Activated CD8-positive, alpha-beta T cell treated with anti-CD3 and anti-CD28 coated beads for 36 hours (primary cell): ENCODE measurements at regions not wholly inside any gene's neighbourhood (a gene's known extent, or its start where the extent isn't known, plus 50 kb on each side); places are given as distances from the start of the nearest gene placed in this dataset.

Experiments used
- ATAC-seq: fragments of 200-7000 bp; cut with Tn5 transposase; one replicate; pipeline ENCODE4 v1.10.0; 2021; ENCODE audit warnings: mild to moderate bottlenecking, moderate library complexity
- CTCF ChIA-PET: fragments of 350-600 bp; sonication (Branson Sonifier 250); formaldehyde crosslinking; loops from one replicate; lab custom pipeline; 2021; ENCODE audit warnings: antibody characterized with exemption; lab: Charles Lee
- POLR2A ChIA-PET: fragments of 350-600 bp; sonication (Branson Sonifier 250); formaldehyde crosslinking; loops from one replicate; lab custom pipeline; 2021; ENCODE audit warnings: antibody characterized with exemption; lab: Charles Lee
- DNase-seq: peaks from one replicate; pipeline ENCODE4 v3.0.0-alpha.2; 2020
- H3K27ac Mint-ChIP-seq: one replicate; pipeline ENCODE4 v1.8.0; 2021; ENCODE audit warnings: mild to moderate bottlenecking, mixed read lengths
- H3K27me3 Mint-ChIP-seq: one replicate; pipeline ENCODE4 v1.8.0; 2021; ENCODE audit warnings: mixed read lengths
- H3K36me3 Mint-ChIP-seq: one replicate; pipeline ENCODE4 v1.8.0; 2021; ENCODE audit warnings: low read depth, mixed read lengths
- H3K4me1 Mint-ChIP-seq: one replicate; pipeline ENCODE4 v1.8.0; 2021; ENCODE audit warnings: low read depth, mixed read lengths
- H3K4me3 Mint-ChIP-seq: one replicate; pipeline ENCODE4 v1.8.0; 2021; ENCODE audit warnings: mild to moderate bottlenecking, moderate library complexity, mixed read lengths
- H3K9me3 Mint-ChIP-seq: one replicate; pipeline ENCODE4 v1.8.0; 2021; ENCODE audit warnings: mixed read lengths
- CTCF ChIP-seq: fragments of 200-600 bp; IDR thresholded peaks from one replicate; pipeline ENCODE4 v1.8.0; 2022; ENCODE audit warnings: antibody characterized with exemption, mild to moderate bottlenecking
- intact Hi-C: fragments of 100-400 bp; cut with micrococcal nuclease; formaldehyde crosslinking; loops from one replicate; pipeline ENCODE4 v1.10.0; 2022

GRCh38 chr18:28834889-28835288, 658.0 kb upstream of the CDH2 start:
- H3K4me3 Mint-ChIP-seq, result no peak overlapping the region
- no peak overlapping the region for H3K27ac Mint-ChIP-seq
- no peak for ATAC-seq
- H3K4me1 Mint-ChIP-seq, result no peaks in the 10 kb centered on the region
- H3K36me3 Mint-ChIP-seq, result no peaks in the 10 kb centered on the region
- H3K27me3 Mint-ChIP-seq, result no peaks in the 10 kb centered on the region
- DNase-seq, result no peak
- POLR2A ChIA-PET, result no interaction called here
- no peak for TF ChIP-seq CTCF
- CTCF ChIA-PET, result no interaction called here
- H3K9me3 Mint-ChIP-seq, result peaks cover 5% of the 10 kb centered on the region
- intact Hi-C loops, result no loop called here

DNA sequence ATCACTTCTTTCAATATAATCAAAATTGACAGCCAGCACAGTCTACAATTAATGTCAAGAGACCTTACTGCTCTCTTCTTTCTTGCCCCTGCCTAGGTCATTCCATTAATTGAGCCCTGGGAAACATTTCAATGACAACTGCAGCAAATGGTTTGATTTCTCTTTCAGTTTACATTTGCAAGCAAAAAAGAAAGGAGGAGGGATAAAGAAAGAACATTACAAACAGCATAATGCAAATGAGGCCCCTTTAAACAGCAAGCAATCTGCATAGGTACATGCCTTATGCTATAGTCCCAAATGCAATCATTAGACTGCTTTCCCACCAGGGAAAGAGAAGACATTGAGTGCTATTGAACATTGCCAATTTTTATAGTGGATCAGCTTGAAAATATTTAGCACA, 655.0 kb upstream of the CDH2 start:
- H3K9me3 Mint-ChIP-seq, result no peaks in the 10 kb centered on the region
- POLR2A ChIA-PET, result interaction anchor here (0.7 kb wide), 1 partner anchor 843 kb away, joined by 3 read pairs; no protein-coding TSS in a partner anchor
- CTCF ChIA-PET, result no interaction called here
- H3K4me3 Mint-ChIP-seq, result no peak overlapping the region
- H3K27me3 Mint-ChIP-seq, result no peaks in the 10 kb centered on the region
- ATAC-seq (no peak), DNase-seq (no peak)
- no peaks in the 10 kb centered on the region for H3K36me3 Mint-ChIP-seq
- no peaks in the 10 kb centered on the region for H3K4me1 Mint-ChIP-seq
- no peak for TF ChIP-seq CTCF
- intact Hi-C loops, result no loop called here
- H3K27ac Mint-ChIP-seq, result no peak overlapping the region

DNA sequence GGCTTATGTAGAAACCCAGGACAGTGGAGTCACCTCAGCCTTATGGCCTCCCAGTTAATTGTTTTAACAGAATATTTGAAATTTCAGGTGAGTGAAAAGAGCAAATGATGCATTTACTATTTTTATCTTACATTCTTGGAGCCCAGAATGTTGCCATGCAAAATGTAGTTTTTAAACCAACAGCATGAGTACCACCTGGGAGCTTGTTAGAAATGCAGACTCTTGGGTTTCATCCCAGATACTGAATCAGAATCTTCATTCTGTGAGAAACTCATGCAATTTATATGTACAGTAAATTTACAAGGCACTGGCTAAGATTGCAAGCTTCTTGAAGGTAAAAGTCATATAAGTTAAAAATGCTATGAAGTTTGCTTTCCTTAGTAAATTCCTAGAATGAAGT, 654.5 kb upstream of the CDH2 start:
- intact Hi-C loops, result no loop called here
- POLR2A ChIA-PET, result interaction anchor here (0.7 kb wide), 1 partner anchor 842 kb away, joined by 3 read pairs; no protein-coding TSS in a partner anchor
- no peak overlapping the region for H3K27ac Mint-ChIP-seq
- ATAC-seq, result no peak
- H3K36me3 Mint-ChIP-seq, result no peaks in the 10 kb centered on the region
- DNase-seq, result no peak
- CTCF ChIA-PET, result no interaction called here
- H3K4me1 Mint-ChIP-seq, result no peaks in the 10 kb centered on the region
- H3K9me3 Mint-ChIP-seq, result no peaks in the 10 kb centered on the region
- no peak overlapping the region for H3K4me3 Mint-ChIP-seq
- TF ChIP-seq CTCF, result no peak
- H3K27me3 Mint-ChIP-seq, result no peaks in the 10 kb centered on the region

DNA sequence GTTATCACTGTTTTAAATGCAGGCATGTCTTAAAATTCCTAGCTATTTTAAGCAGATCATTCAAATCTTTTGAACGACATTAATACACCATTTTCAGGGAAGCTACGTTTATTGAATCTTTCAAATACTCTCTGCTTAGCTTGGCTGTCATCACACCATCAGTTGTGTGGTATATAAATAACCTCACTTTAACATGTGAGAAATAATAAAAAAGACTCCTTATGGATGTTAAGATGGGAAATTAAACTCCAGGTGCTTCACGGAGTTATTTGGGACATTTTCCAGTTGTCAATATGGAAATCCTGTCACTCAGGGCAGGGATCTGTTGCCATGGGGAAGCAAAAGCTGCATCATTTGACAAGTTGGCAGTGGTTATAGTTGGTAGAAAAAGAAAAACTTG, 649.2 kb upstream of the CDH2 start:
- H3K4me3 Mint-ChIP-seq, result no peak overlapping the region
- DNase-seq (no peak), ATAC-seq (no peak)
- CTCF ChIA-PET, result no interaction called here
- no peaks in the 10 kb centered on the region for H3K27me3 Mint-ChIP-seq
- no peaks in the 10 kb centered on the region for H3K36me3 Mint-ChIP-seq
- peaks cover 6% of the 10 kb centered on the region for H3K9me3 Mint-ChIP-seq
- POLR2A ChIA-PET, result no interaction called here
- no peak overlapping the region for H3K27ac Mint-ChIP-seq
- no peak for TF ChIP-seq CTCF
- no peaks in the 10 kb centered on the region for H3K4me1 Mint-ChIP-seq
- intact Hi-C loops, result no loop called here

- POLR2A ChIA-PET, result no interaction called here
- H3K27ac Mint-ChIP-seq, result no peak overlapping the region
- no peaks in the 10 kb centered on the region for H3K27me3 Mint-ChIP-seq
- H3K4me1 Mint-ChIP-seq, result no peaks in the 10 kb centered on the region
- DNase-seq (no peak), ATAC-seq (no peak)
- no peak for TF ChIP-seq CTCF
- H3K9me3 Mint-ChIP-seq, result peaks cover 7% of the 10 kb centered on the region
- H3K4me3 Mint-ChIP-seq, result no peak overlapping the region
- CTCF ChIA-PET, result no interaction called here
- no peaks in the 10 kb centered on the region for H3K36me3 Mint-ChIP-seq
- intact Hi-C loops, result no loop called here
Measured at GRCh38 chr18:28824183-28824574, 647.2 kb upstream of the CDH2 start.
